ENCODE measurements at regions not wholly inside any gene's neighbourhood (a gene's known extent, or its start where the extent isn't known, plus 50 kb on each side); places are given as distances from the start of the nearest gene placed in this dataset.
A peak's percentile ranks its signal among the peaks of the same experiment; 100 is the strongest.

GRCh38 chr10:83582407-83583095 is 556.8 kb upstream of the GHITM start:
- H3K4me3 ChIP-seq (ENCODE audit: low read depth, low read length) = no peak overlapping the region
- TF ChIP-seq CTCF (IDR thresholded peaks at IDR 0.05; ENCODE audit: insufficient read depth, low read length, poor library complexity, severe bottlenecking) = no peak

GRCh38 chr10:83585686-83586085 is 553.6 kb upstream of the GHITM start:
- no peak for DNase-seq (ENCODE audit: low read depth)
- TF ChIP-seq CTCF (IDR thresholded peaks at IDR 0.05; ENCODE audit: insufficient read depth, low read length, poor library complexity, severe bottlenecking) = no peak
- no peaks in the 10 kb centered on the region for H3K36me3 ChIP-seq (ENCODE audit: control insufficient read depth, insufficient read depth, low read length)
- no peaks in the 10 kb centered on the region for H3K27me3 ChIP-seq (ENCODE audit: control insufficient read depth, insufficient read depth, low read length)
- H3K4me3 ChIP-seq (ENCODE audit: low read depth, low read length) = no peak overlapping the region

More at GRCh38 chr10:83582407-83583095, 556.8 kb upstream of the GHITM start:
- no peaks in the 10 kb centered on the region for H3K27me3 ChIP-seq (ENCODE audit: control insufficient read depth, insufficient read depth, low read length)
- no peaks in the 10 kb centered on the region for H3K36me3 ChIP-seq (ENCODE audit: control insufficient read depth, insufficient read depth, low read length)
- DNase-seq (ENCODE audit: low read depth) = no peak

- no peak for TF ChIP-seq CTCF (IDR thresholded peaks at IDR 0.05; ENCODE audit: insufficient read depth, low read length, poor library complexity, severe bottlenecking)
These were observed 546.9 kb upstream of the GHITM start for GRCh38 chr10:83592337-83592935.

GRCh38 chr10:83603708-83604107 is 535.6 kb upstream of the GHITM start:
- no peak for TF ChIP-seq CTCF (IDR thresholded peaks at IDR 0.05; ENCODE audit: insufficient read depth, low read length, poor library complexity, severe bottlenecking)
- H3K27me3 ChIP-seq (ENCODE audit: control insufficient read depth, insufficient read depth, low read length) = no peaks in the 10 kb centered on the region
- peak; percentile 19 for DNase-seq (ENCODE audit: low read depth)
- H3K36me3 ChIP-seq (ENCODE audit: control insufficient read depth, insufficient read depth, low read length) = no peaks in the 10 kb centered on the region
- no peak overlapping the region for H3K4me3 ChIP-seq (ENCODE audit: low read depth, low read length)

More at GRCh38 chr10:83592337-83592935, 546.9 kb upstream of the GHITM start:
- Histone ChIP-seq H3K36me3 (ENCODE audit: control insufficient read depth, insufficient read depth, low read length) (no peaks in the 10 kb centered on the region), H3K27me3 (ENCODE audit: control insufficient read depth, insufficient read depth, low read length) (no peaks in the 10 kb centered on the region), H3K4me3 (ENCODE audit: low read depth, low read length) (no peak overlapping the region)
- no peak for DNase-seq (ENCODE audit: low read depth)

- no peak for TF ChIP-seq CTCF (IDR thresholded peaks at IDR 0.05; ENCODE audit: insufficient read depth, low read length, poor library complexity, severe bottlenecking)
- H3K36me3 ChIP-seq (ENCODE audit: control insufficient read depth, insufficient read depth, low read length) = no peaks in the 10 kb centered on the region
- no peak for DNase-seq (ENCODE audit: low read depth)
- H3K27me3 ChIP-seq (ENCODE audit: control insufficient read depth, insufficient read depth, low read length) = no peaks in the 10 kb centered on the region
- H3K4me3 ChIP-seq (ENCODE audit: low read depth, low read length) = no peak overlapping the region
These were observed 533.3 kb upstream of the GHITM start for GRCh38 chr10:83605783-83606630.

All from kidney epithelial cell (primary cell).